HepG2 (cell line): ENCODE measurements at regions not wholly inside any gene's neighbourhood (a gene's known extent, or its start where the extent isn't known, plus 50 kb on each side); places are given as distances from the start of the nearest gene placed in this dataset.

ENCODE experiments used
- ATAC-seq: fragments of 200-7000 bp; cut with Tn5 transposase; 3 replicates; pipeline ENCODE4 v1.9.1; 2020; ENCODE audit warnings: mild to moderate bottlenecking, moderate library complexity
- BruUV-seq: library from RNA; stranded (reverse); fragments of 400-500 nt; replicated peaks from 2 replicates; lab custom pipeline; 2021; lab: Mats Ljungman, UMichigan
- CTCF ChIA-PET: fragments of 300-600 bp; formaldehyde crosslinking; extraction: SDS; loops from one replicate; lab custom pipeline; 2021; ENCODE audit warnings: low total read pairs, inconsistent platforms, low intra/inter-chr PET ratio; lab: Yijun Ruan, JAX
- POLR2A ChIA-PET: fragments of 350-600 bp; sonication (Branson Sonifier 250); formaldehyde crosslinking; loops from one replicate; lab custom pipeline; 2020; ENCODE audit warnings: antibody characterized with exemption, inconsistent platforms; lab: Yijun Ruan, JAX
- DNase-seq: peaks from one replicate; pipeline ENCODE4 v3.0.0-alpha.2; 2015; ENCODE audit warnings: low spot score
- FAIRE-seq: peaks from 3 replicates; lab custom pipeline; 2011; peaks lifted over from hg19 to GRCh38; lab: Jason Lieb, UNC
- H2AFZ ChIP-seq: one replicate; pipeline ENCODE4 v1.6.1; 2011; ENCODE audit warnings: low read length, inconsistent platforms
- H3K27ac ChIP-seq: fragments of 300-600 bp; 3 replicates; pipeline ENCODE4 v1.8.0; 2011; ENCODE audit warnings: mixed run types, mild to moderate bottlenecking, mixed read lengths, low read length, inconsistent platforms; ENCODE audit not compliant: insufficient read depth; ENCODE audit errors: extremely low read length
- H3K27me3 ChIP-seq, 2 experiments: fragments of 200-600 bp in 1 of 2; 2 replicates in 1 of 2; 3 replicates in 1 of 2; pipeline versions ENCODE4 v1.6.0 to v1.8.0; 2011; ENCODE audit warnings: low read length in 2 of 2, mild to moderate bottlenecking in 2 of 2, moderate library complexity in 2 of 2, inconsistent platforms in 1 of 2; ENCODE audit not compliant: insufficient read depth in 2 of 2, control insufficient read depth in 1 of 2
- H3K36me3 ChIP-seq, 2 experiments: fragments of 200-600 bp in 1 of 2; replicated peaks in 1 of 2; 2 replicates in 1 of 2; 3 replicates in 1 of 2; pipeline versions ENCODE4 v1.5.1 to v1.8.0; 2011; ENCODE audit warnings: low read length in 2 of 2, inconsistent platforms in 1 of 2; ENCODE audit not compliant: insufficient read depth in 2 of 2, control insufficient read depth in 1 of 2
- H3K4me1 ChIP-seq: 2 replicates; pipeline ENCODE4 v1.5.1; 2012; ENCODE audit warnings: low read length, inconsistent platforms; ENCODE audit not compliant: insufficient read depth
- H3K4me2 ChIP-seq: 2 replicates; pipeline ENCODE4 v1.6.0; 2011; ENCODE audit warnings: low read depth, low read length, inconsistent platforms
- H3K4me3 ChIP-seq, 3 experiments: fragments of 200-600 bp in 1 of 3; sonication (generic), shearing (Covaris generic) in 1 of 3; replicated peaks in 1 of 3; 2 replicates each; pipeline ENCODE4 v1.5.1; 2011 to 2016; ENCODE audit warnings: low read length in 3 of 3, inconsistent platforms in 2 of 3, low read depth in 2 of 3, mild to moderate bottlenecking in 2 of 3, control low read depth in 1 of 3, mixed read lengths in 1 of 3; ENCODE audit not compliant: insufficient read depth in 1 of 3
- H3K79me2 ChIP-seq: one replicate; pipeline ENCODE4 v1.6.1; 2011; ENCODE audit warnings: low read length, inconsistent platforms; ENCODE audit not compliant: insufficient read depth
- H3K9ac ChIP-seq: 2 replicates; pipeline ENCODE4 v1.6.0; 2011; ENCODE audit warnings: mild to moderate bottlenecking, low read depth, low read length, inconsistent platforms; ENCODE audit not compliant: insufficient read depth
- H3K9me3 ChIP-seq: 2 replicates; pipeline ENCODE4 v1.5.1; 2012; ENCODE audit warnings: mild to moderate bottlenecking, low read length
- H4K20me1 ChIP-seq: 2 replicates; pipeline ENCODE4 v1.6.0; 2011; ENCODE audit warnings: inconsistent platforms, mild to moderate bottlenecking, low read length, moderate library complexity; ENCODE audit not compliant: insufficient read depth
- ATF7-NPFF ChIP-seq: sonication (generic); formaldehyde crosslinking; IDR thresholded peaks from 2 replicates; pipeline ENCODE4 v1.8.1; 2023; ENCODE audit warnings: mild to moderate bottlenecking, low read depth, missing genetic modification reagents, moderate library complexity
- BCL3 ChIP-seq: sonication (generic); formaldehyde crosslinking; IDR thresholded peaks from 2 replicates; pipeline ENCODE4 v1.5.1; 2020; ENCODE audit warnings: mild to moderate bottlenecking, missing genetic modification reagents, moderate library complexity
- GMEB2 ChIP-seq: IDR thresholded peaks from 2 replicates; pipeline ENCODE4 v1.6.1; 2016; ENCODE audit warnings: missing biosample characterization, missing genetic modification reagents, low read depth
- HNRNPK ChIP-seq: fragments of 200-400 bp; formaldehyde crosslinking; IDR thresholded peaks from 2 replicates; pipeline ENCODE4 v1.6.1; 2018; ENCODE audit warnings: low read length, low read depth, moderate library complexity, mild to moderate bottlenecking; ENCODE audit not compliant: poor library complexity, severe bottlenecking
- NFKBIZ ChIP-seq: IDR thresholded peaks from 2 replicates; pipeline ENCODE4 v1.6.1; 2018; ENCODE audit warnings: missing genetic modification reagents, missing compliant biosample characterization
- POGZ ChIP-seq: sonication (generic); formaldehyde crosslinking; IDR thresholded peaks from 2 replicates; pipeline ENCODE4 v1.4.0; 2020; ENCODE audit warnings: mild to moderate bottlenecking, missing genetic modification reagents
- POLR2AphosphoS2 ChIP-seq: IDR thresholded peaks from 2 replicates; pipeline ENCODE4 v1.6.1; 2011; ENCODE audit warnings: low read depth, low read length, improper control_type of control experiment
- RBAK ChIP-seq: sonication (generic); formaldehyde crosslinking; IDR thresholded peaks from 2 replicates; pipeline ENCODE4 v1.5.1; 2020; ENCODE audit warnings: mild to moderate bottlenecking, missing genetic modification reagents
- SALL2 ChIP-seq: sonication (generic); formaldehyde crosslinking; IDR thresholded peaks from 2 replicates; pipeline ENCODE4 v1.8.1; 2023; ENCODE audit warnings: mild to moderate bottlenecking, missing genetic modification reagents, inconsistent platforms
- ZNF160 ChIP-seq: sonication (generic); formaldehyde crosslinking; IDR thresholded peaks from 2 replicates; pipeline ENCODE4 v1.8.0; 2022; ENCODE audit warnings: mild to moderate bottlenecking, inconsistent platforms, missing genetic modification reagents
- ZNF260 ChIP-seq: sonication (generic); formaldehyde crosslinking; IDR thresholded peaks from 2 replicates; pipeline ENCODE4 v1.4.0; 2020; ENCODE audit warnings: missing genetic modification reagents, low read depth, mild to moderate bottlenecking, borderline replicate concordance
- ZNF431 ChIP-seq: sonication (generic); formaldehyde crosslinking; IDR thresholded peaks from 2 replicates; pipeline ENCODE4 v1.9.0; 2022; ENCODE audit warnings: missing genetic modification reagents, low read depth, mild to moderate bottlenecking, borderline replicate concordance
- ZNF768 ChIP-seq: sonication (generic); formaldehyde crosslinking; IDR thresholded peaks from 2 replicates; pipeline ENCODE4 v1.4.0; 2020; ENCODE audit warnings: missing genetic modification reagents
- WGBS: methylation state at CpG from one replicate; pipeline ENCODE4 v1.1.6; 2017; ENCODE audit warnings: low lambda C conversion rate; 5-methylcytosine and 5-hydroxymethylcytosine counted together
- in situ Hi-C: cut with HindIII; loops from 2 replicates; pipeline ENCODE4 v1.10.0; 2017; ENCODE audit warnings: low pct_unique_long_range_greater_than_20kb; ENCODE audit not compliant: extremely low pct_ligation_motif_present
- intact Hi-C: fragments of 100-400 bp; cut with micrococcal nuclease; formaldehyde crosslinking; loops from one replicate; pipeline ENCODE4 v1.10.0; 2022; ENCODE audit not compliant: unreplicated experiment
- TF ChIP-seq, protein P1 (sequence below): sonication (generic); formaldehyde crosslinking; IDR thresholded peaks from 2 replicates; pipeline ENCODE4 v1.4.0; 2020; ENCODE audit warnings: missing genetic modification reagents, borderline replicate concordance

GRCh38 chr3:72011485-72011884 lies 226.5 kb upstream of the PROK2 start:
- WGBS, result 28% methylated on average over 4 of the region's 4 CpGs
- CTCF ChIA-PET, result no interaction called here
- Histone ChIP-seq H3K27ac (no peak overlapping the region), H3K9ac (no peak overlapping the region), H3K36me3 (no peaks in the 10 kb centered on the region), H3K27me3 (peaks cover 0 to 7% of the 10 kb centered on the region in 2 experiments; a peak in 1 of 5 replicates), H3K9me3 (no peaks in the 10 kb centered on the region), H3K4me3 (no peak overlapping the region), H2AFZ (no peak overlapping the region), H3K79me2 (no peaks in the 10 kb centered on the region), H3K4me1 (no peaks in the 10 kb centered on the region), H3K4me2 (no peak overlapping the region), H4K20me1 (no peaks in the 10 kb centered on the region)
- DNase-seq (no peak), ATAC-seq (no peak), FAIRE-seq (no peak)
- in situ Hi-C loops (no loop called here), intact Hi-C loops (no loop called here)
- POLR2A ChIA-PET, result no interaction called here
- no peak for TF ChIP-seq HNRNPK
- no peak for TF ChIP-seq ZNF260 (CRISPR knock-in tag)
- TF ChIP-seq RBAK (CRISPR knock-in tag), result no peak
- no peak for TF ChIP-seq SALL2 (CRISPR knock-in tag)
- TF ChIP-seq GMEB2 (CRISPR knock-in tag), result no peak
- BruUV-seq, result no TSS peak

GRCh38 chr3:72009851-72010443 lies 225.0 kb upstream of the PROK2 start:
- Histone ChIP-seq H2AFZ (no peak overlapping the region), H3K4me1 (no peaks in the 10 kb centered on the region), H4K20me1 (no peaks in the 10 kb centered on the region), H3K9ac (no peak overlapping the region), H3K27ac (no peak overlapping the region), H3K9me3 (no peaks in the 10 kb centered on the region), H3K27me3 (peaks cover 0 to 7% of the 10 kb centered on the region in 2 experiments; a peak in 1 of 5 replicates), H3K4me2 (no peak overlapping the region), H3K79me2 (no peaks in the 10 kb centered on the region), H3K36me3 (no peaks in the 10 kb centered on the region), H3K4me3 (no peak overlapping the region)
- WGBS, result 13% methylated on average over 8 of the region's 8 CpGs
- no peak for TF ChIP-seq ATF7-NPFF (CRISPR knock-in tag)
- TF ChIP-seq, protein P1, sequence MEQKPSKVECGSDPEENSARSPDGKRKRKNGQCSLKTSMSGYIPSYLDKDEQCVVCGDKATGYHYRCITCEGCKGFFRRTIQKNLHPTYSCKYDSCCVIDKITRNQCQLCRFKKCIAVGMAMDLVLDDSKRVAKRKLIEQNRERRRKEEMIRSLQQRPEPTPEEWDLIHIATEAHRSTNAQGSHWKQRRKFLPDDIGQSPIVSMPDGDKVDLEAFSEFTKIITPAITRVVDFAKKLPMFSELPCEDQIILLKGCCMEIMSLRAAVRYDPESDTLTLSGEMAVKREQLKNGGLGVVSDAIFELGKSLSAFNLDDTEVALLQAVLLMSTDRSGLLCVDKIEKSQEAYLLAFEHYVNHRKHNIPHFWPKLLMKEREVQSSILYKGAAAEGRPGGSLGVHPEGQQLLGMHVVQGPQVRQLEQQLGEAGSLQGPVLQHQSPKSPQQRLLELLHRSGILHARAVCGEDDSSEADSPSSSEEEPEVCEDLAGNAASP, result no peak
- no peak for TF ChIP-seq POLR2AphosphoS2
- no peak for TF ChIP-seq ZNF768 (CRISPR knock-in tag)
- no peak for TF ChIP-seq ZNF431 (CRISPR knock-in tag)
- TF ChIP-seq POGZ (CRISPR knock-in tag), result no peak
- TF ChIP-seq ZNF160, result no peak
- no peak for TF ChIP-seq BCL3 (CRISPR knock-in tag)
- TF ChIP-seq NFKBIZ, result no peak
- in situ Hi-C loops, result no loop called here
- no peak for FAIRE-seq
- CTCF ChIA-PET, result no interaction called here
- POLR2A ChIA-PET, result no interaction called here
- no peak for ATAC-seq
- DNase-seq, result no peak
- BruUV-seq, result no TSS peak
- intact Hi-C loops, result no loop called here
